Kidney epithelial cell (primary cell): ENCODE measurements at regions not wholly inside any gene's neighbourhood (a gene's known extent, or its start where the extent isn't known, plus 50 kb on each side); places are given as distances from the start of the nearest gene placed in this dataset.
A peak's percentile ranks its signal among the peaks of the same experiment; 100 is the strongest.

Source experiments
- DNase-seq: peaks from one replicate; pipeline ENCODE4 v3.0.0-alpha.2; 2010; ENCODE audit warnings: low read depth
- H3K27me3 ChIP-seq: 2 replicates; pipeline ENCODE4 v1.6.0; 2011; ENCODE audit warnings: low read length; ENCODE audit not compliant: control insufficient read depth, insufficient read depth
- H3K36me3 ChIP-seq: 2 replicates; pipeline ENCODE4 v1.5.1; 2011; ENCODE audit warnings: low read length; ENCODE audit not compliant: control insufficient read depth, insufficient read depth
- H3K4me3 ChIP-seq: 2 replicates; pipeline ENCODE4 v1.5.1; 2011; ENCODE audit warnings: low read depth, mild to moderate bottlenecking, control low read depth, low read length
- CTCF ChIP-seq: IDR thresholded peaks from 2 replicates; pipeline ENCODE4 v1.5.1; 2011; ENCODE audit warnings: mild to moderate bottlenecking, moderate library complexity, low read length, control low read depth, inconsistent platforms; ENCODE audit not compliant: insufficient read depth, poor library complexity, severe bottlenecking

DNA sequence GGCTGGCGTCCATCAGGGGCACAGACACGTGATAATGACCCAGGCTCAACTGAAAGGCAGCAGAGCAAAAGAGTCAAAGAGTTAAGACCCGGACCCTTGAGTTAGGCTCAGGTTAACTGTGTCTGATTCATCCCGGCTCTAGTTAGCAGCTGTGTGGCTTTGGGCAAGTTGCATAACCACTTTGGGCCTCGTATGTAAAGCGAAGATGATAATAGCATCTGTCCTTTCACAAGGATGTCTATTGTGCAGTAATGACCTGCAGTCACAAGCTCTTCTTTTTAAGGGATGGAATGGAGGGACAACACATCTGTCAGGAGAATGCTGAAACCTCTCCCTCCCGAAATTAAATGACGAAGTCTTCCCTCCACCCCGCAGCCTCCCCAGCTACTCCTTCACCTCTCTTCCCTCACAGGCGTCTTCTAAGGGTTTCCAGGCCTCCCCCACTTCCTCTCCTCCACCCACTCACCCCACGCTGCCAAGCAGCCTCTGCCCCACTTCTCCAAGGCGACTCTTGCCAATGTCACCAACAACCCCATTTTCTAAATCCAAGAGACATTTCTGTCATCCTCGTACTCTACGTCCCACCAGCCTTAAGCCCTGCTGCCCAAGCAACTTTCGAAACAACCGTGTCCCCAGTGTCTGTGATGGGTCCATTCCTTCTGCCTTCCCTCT is 135.1 kb upstream of the ID2 start:
- H3K4me3 ChIP-seq, result no peak overlapping the region
- TF ChIP-seq CTCF, result no peak
- no peaks in the 10 kb centered on the region for H3K36me3 ChIP-seq
- no peaks in the 10 kb centered on the region for H3K27me3 ChIP-seq
- DNase-seq, result no peak

- Histone ChIP-seq H3K4me3 (no peak overlapping the region), H3K27me3 (no peaks in the 10 kb centered on the region), H3K36me3 (no peaks in the 10 kb centered on the region)
- TF ChIP-seq CTCF, result no peak
- DNase-seq, result no peak
Observed at GRCh38 chr2:8547284-8548064, 134.4 kb upstream of the ID2 start.

GRCh38 chr2:8548065-8548618 is 133.7 kb upstream of the ID2 start:
- no peak for DNase-seq
- Histone ChIP-seq H3K27me3 (no peaks in the 10 kb centered on the region), H3K4me3 (no peak overlapping the region), H3K36me3 (no peaks in the 10 kb centered on the region)
- TF ChIP-seq CTCF, result peak; percentile 1

DNA sequence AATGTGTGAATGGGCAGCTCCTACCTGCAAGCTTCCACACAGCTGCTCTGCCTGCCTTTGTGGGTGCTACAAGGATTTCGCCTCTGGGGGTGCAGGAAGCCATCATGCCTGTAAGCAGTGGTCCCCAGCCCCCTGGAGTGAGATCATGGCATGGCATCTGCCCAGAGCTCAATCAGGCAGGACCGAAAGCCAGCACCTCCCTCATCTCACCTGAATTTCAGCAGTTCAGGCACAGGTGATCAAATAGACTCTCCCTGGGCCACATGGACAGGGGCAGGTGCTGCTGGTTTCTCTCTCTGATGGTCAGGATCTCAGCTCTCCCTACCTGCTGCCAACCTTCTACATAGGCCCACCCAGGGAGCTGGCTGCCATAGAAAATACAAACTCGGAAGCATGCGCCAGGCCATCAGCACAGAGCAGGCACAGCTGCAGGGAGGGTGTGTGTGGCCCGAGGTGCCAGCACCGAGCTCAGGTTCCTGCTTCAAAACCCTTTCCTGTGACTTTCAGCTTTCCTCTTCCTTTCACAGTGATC is 133.2 kb upstream of the ID2 start:
- peak; percentile 0 for TF ChIP-seq CTCF
- H3K36me3 ChIP-seq, result no peaks in the 10 kb centered on the region
- H3K4me3 ChIP-seq, result no peak overlapping the region
- H3K27me3 ChIP-seq, result no peaks in the 10 kb centered on the region
- DNase-seq, result no peak

- DNase-seq, result no peak
- H3K36me3 ChIP-seq, result no peaks in the 10 kb centered on the region
- no peak for TF ChIP-seq CTCF
Observed at GRCh38 chr2:8549273-8549922, 132.5 kb upstream of the ID2 start.

More at GRCh38 chr2:8549273-8549922, 132.5 kb upstream of the ID2 start:
- Histone ChIP-seq H3K27me3 (no peaks in the 10 kb centered on the region), H3K4me3 (no peak overlapping the region)
